ENCODE measurements at regions not wholly inside any gene's neighbourhood (a gene's known extent, or its start where the extent isn't known, plus 50 kb on each side); places are given as distances from the start of the nearest gene placed in this dataset.

GRCh38 chr6:67736816-67737215 lies 898.3 kb upstream of the ADGRB3 start:
- no peak for TF ChIP-seq POLR2A (IDR thresholded peaks at IDR 0.05; ENCODE audit: low read length)
- TF ChIP-seq CTCF (IDR thresholded peaks at IDR 0.05), result no peak
- TF ChIP-seq ZSCAN20 (CRISPR knock-in tag; IDR thresholded peaks at IDR 0.05), result no peak
- no peak for TF ChIP-seq SMC3 (IDR thresholded peaks at IDR 0.05)
- TF ChIP-seq SREBF2 (IDR thresholded peaks at IDR 0.05), result no peak
- TF ChIP-seq USF2 (IDR thresholded peaks at IDR 0.05), result no peak
- TF ChIP-seq MAX (IDR thresholded peaks at IDR 0.05), result no peak
- TF ChIP-seq PBX3 (IDR thresholded peaks at IDR 0.05), result no peak
- TF ChIP-seq HDAC2 (IDR thresholded peaks at IDR 0.05), result no peak
- no peak for TF ChIP-seq HES2 (IDR thresholded peaks at IDR 0.05)

Data from A549 (cell line).